OCI-LY3 (cell line): ENCODE measurements at regions not wholly inside any gene's neighbourhood (a gene's known extent, or its start where the extent isn't known, plus 50 kb on each side); places are given as distances from the start of the nearest gene placed in this dataset.

ENCODE experiments used
- EZH2phosphoT487 ChIP-seq: fragments of 200-600 bp; shearing (Covaris generic); IDR thresholded peaks from 2 replicates; pipeline ENCODE4 v1.6.1; 2018; ENCODE audit warnings: antibody characterized with exemption, mixed run types, low read depth
- TF ChIP-seq, protein P1 (sequence below): fragments of 200-600, 300-600 bp; sonication (generic); IDR thresholded peaks from 2 replicates; pipeline ENCODE4 v1.5.1; 2014; ENCODE audit warnings: antibody characterized with exemption, low read length, low read depth

DNA sequence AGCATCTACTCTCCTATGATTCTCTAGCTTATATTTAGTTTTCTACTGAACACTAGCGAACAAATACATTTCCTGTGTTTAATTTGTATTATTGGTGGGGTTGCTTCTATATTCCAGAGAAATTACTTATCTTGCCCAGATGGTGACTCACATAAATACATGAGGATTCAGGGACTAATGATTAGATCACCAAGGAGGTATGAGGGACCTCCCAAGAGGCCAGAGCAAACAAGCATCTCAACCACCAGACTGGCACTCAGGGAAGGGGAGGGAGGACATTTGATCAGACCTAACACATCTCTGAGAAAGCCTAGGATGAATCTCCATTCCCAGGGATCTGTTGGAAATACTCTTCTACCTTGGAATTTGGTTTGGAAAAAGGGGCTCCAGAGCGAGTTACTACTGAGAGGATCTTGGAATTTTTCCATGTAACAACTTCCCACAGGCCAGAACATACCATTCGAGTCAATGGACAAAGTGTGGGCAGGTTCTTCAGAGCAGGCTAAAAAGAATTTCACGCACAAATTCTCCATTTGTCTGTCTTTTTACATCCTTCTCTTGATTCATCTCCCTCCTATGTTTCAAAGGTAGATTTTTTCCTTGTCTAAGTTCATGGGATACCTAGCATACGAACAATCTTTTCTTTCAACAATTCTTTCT lies 262.6 kb upstream of the MYOCD start:
- TF ChIP-seq, protein P1, sequence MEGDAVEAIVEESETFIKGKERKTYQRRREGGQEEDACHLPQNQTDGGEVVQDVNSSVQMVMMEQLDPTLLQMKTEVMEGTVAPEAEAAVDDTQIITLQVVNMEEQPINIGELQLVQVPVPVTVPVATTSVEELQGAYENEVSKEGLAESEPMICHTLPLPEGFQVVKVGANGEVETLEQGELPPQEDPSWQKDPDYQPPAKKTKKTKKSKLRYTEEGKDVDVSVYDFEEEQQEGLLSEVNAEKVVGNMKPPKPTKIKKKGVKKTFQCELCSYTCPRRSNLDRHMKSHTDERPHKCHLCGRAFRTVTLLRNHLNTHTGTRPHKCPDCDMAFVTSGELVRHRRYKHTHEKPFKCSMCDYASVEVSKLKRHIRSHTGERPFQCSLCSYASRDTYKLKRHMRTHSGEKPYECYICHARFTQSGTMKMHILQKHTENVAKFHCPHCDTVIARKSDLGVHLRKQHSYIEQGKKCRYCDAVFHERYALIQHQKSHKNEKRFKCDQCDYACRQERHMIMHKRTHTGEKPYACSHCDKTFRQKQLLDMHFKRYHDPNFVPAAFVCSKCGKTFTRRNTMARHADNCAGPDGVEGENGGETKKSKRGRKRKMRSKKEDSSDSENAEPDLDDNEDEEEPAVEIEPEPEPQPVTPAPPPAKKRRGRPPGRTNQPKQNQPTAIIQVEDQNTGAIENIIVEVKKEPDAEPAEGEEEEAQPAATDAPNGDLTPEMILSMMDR, result no peak
- no peak for TF ChIP-seq EZH2phosphoT487
